ENCODE measurements at regions not wholly inside any gene's neighbourhood (a gene's known extent, or its start where the extent isn't known, plus 50 kb on each side); places are given as distances from the start of the nearest gene placed in this dataset.

DNA sequence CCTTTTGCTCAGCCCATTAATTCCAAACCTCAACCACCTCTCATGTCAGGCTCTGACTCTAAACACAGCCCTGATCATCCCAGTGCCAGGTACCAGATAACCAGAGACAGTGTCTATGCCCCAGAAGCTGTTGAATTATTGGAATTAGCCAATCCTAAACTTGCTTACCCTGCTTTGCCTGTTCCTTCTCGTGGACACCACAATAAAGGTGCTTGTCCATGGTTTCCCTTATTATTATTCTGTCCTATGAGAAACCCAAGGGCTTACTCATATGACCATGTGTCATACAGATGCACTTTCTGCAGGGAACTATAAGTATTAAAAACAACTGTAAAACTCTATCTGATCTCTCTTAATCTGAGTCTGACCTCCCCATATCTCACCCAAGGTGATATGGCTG, 2193.8 kb upstream of the PIK3C3 start:
- CTCF ChIA-PET = interaction anchor here (2.1 kb wide), 1 partner anchor 19 kb away, joined by 6 read pairs; no protein-coding TSS in a partner anchor

DNA sequence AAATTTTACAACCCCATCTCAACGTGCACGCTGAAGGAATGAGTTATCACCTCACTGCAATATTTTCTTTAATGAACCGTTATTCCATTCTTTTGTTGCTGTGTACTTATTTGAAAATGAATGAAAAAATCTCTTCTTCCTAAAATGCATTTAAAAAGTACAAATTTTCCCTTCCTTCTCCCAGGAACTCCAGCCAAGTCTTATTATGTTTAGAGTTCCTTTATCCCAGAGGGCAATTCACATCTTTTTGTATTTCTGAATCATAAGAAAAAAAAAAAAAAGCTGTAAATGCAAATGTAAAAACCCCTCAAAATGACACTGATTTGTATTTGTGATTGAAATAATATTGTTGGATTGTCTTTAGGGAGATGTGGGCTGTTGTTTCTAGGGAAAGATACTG, 2194.3 kb upstream of the CELF4 start:
- Histone ChIP-seq H3K9ac (replicated peaks; ENCODE audit: extremely low read depth, insufficient read depth, low read length) (no peak overlapping the region), H3K4me3 (replicated peaks in 1 of 3; ENCODE audit: insufficient read depth in 1 of 3, low read depth in 1 of 3, low read length in 3 of 3) (no peak overlapping the region), H2AFZ (ENCODE audit: low read depth, low read length) (no peak overlapping the region), H3K9me1 (replicated peaks; ENCODE audit: control insufficient read depth, extremely low read depth, insufficient read depth, low read length) (no peaks in the 10 kb centered on the region), H3K4me2 (ENCODE audit: insufficient read depth, low read length) (no peak overlapping the region), H4K20me1 (replicated peaks; ENCODE audit: control insufficient read depth, extremely low read depth, insufficient read depth, low read length) (no peaks in the 10 kb centered on the region), H3K27ac (ENCODE audit: insufficient read depth, low read depth, low read length) (no peak overlapping the region), H3K36me3 (ENCODE audit: control insufficient read depth in 2 of 2, extremely low read depth in 1 of 2, insufficient read depth in 2 of 2, low read length in 2 of 2) (no peaks in the 10 kb centered on the region), H3K4me1 (ENCODE audit: control insufficient read depth, extremely low read depth, insufficient read depth, low read length) (no peaks in the 10 kb centered on the region), H3K79me2 (ENCODE audit: control insufficient read depth, insufficient read depth, low read length) (no peaks in the 10 kb centered on the region), H3K27me3 (ENCODE audit: control insufficient read depth in 2 of 2, insufficient read depth in 2 of 2, low read length in 2 of 2) (no peaks in the 10 kb centered on the region), H3K9me3 (replicated peaks; ENCODE audit: control insufficient read depth, insufficient read depth, low read length) (no peaks in the 10 kb centered on the region)
- no peak for DNase-seq (ENCODE audit: low read depth, low spot score)
- no peak for FAIRE-seq
- CTCF ChIA-PET = interaction anchor here (1.0 kb wide), 1 partner anchor 29 kb away, joined by 3 read pairs; no protein-coding TSS in a partner anchor
- dilution Hi-C loops (cut with MboI; ENCODE audit: extremely low pct_ligation_motif_present, low sequenced_read_pairs) = no loop called here
- POLR2A ChIA-PET = no interaction called here
- TF ChIP-seq GATA2 (IDR thresholded peaks at IDR 0.05; ENCODE audit: insufficient read depth, insufficient read length, low read depth, low read length) = no peak
- no peak for TF ChIP-seq MYC (IDR thresholded peaks at IDR 0.05; ENCODE audit: low read depth, low read length)
- TF ChIP-seq, protein P1, sequence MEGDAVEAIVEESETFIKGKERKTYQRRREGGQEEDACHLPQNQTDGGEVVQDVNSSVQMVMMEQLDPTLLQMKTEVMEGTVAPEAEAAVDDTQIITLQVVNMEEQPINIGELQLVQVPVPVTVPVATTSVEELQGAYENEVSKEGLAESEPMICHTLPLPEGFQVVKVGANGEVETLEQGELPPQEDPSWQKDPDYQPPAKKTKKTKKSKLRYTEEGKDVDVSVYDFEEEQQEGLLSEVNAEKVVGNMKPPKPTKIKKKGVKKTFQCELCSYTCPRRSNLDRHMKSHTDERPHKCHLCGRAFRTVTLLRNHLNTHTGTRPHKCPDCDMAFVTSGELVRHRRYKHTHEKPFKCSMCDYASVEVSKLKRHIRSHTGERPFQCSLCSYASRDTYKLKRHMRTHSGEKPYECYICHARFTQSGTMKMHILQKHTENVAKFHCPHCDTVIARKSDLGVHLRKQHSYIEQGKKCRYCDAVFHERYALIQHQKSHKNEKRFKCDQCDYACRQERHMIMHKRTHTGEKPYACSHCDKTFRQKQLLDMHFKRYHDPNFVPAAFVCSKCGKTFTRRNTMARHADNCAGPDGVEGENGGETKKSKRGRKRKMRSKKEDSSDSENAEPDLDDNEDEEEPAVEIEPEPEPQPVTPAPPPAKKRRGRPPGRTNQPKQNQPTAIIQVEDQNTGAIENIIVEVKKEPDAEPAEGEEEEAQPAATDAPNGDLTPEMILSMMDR (IDR thresholded peaks at IDR 0.05; ENCODE audit: extremely low read depth in 1 of 2, insufficient read depth in 1 of 2, low read depth in 1 of 2, low read length in 2 of 2) = no peak
- TF ChIP-seq EZH2 (IDR thresholded peaks at IDR 0.05; ENCODE audit: borderline replicate concordance, low read depth, low read length, severe bottlenecking) = no peak
- TF ChIP-seq FOS (IDR thresholded peaks at IDR 0.05; ENCODE audit: borderline replicate concordance, insufficient read depth, low read length) = no peak
- no peak for TF ChIP-seq POLR2AphosphoS5 (IDR thresholded peaks at IDR 0.05; ENCODE audit: insufficient read depth, low read depth, low read length)
- intact Hi-C loops (cut with micrococcal nuclease) = no loop called here
- BruUV-seq (replicated peaks) = no TSS peak

More for the DNA sequence above, 2193.8 kb upstream of the PIK3C3 start:
- FAIRE-seq (no peak), DNase-seq (ENCODE audit: low read depth, low spot score) (no peak)
- POLR2A ChIA-PET = no interaction called here
- TF ChIP-seq, protein P1 (IDR thresholded peaks at IDR 0.05; ENCODE audit: extremely low read depth in 1 of 2, insufficient read depth in 1 of 2, low read depth in 1 of 2, low read length in 2 of 2) = no peak
- TF ChIP-seq EZH2 (IDR thresholded peaks at IDR 0.05; ENCODE audit: borderline replicate concordance, low read depth, low read length, severe bottlenecking) = no peak
- no peak for TF ChIP-seq POLR2A (IDR thresholded peaks at IDR 0.05; ENCODE audit: low read depth, low read length)
- no peak overlapping the region for H2AFZ ChIP-seq (ENCODE audit: low read depth, low read length)
- no peak overlapping the region for H3K4me2 ChIP-seq (ENCODE audit: insufficient read depth, low read length)
- H3K9me1 ChIP-seq (replicated peaks; ENCODE audit: control insufficient read depth, extremely low read depth, insufficient read depth, low read length) = no peaks in the 10 kb centered on the region
- intact Hi-C loops (cut with micrococcal nuclease) (no loop called here), dilution Hi-C loops (cut with MboI; ENCODE audit: extremely low pct_ligation_motif_present, low sequenced_read_pairs) (no loop called here)
- H3K27me3 ChIP-seq (ENCODE audit: control insufficient read depth in 2 of 2, insufficient read depth in 2 of 2, low read length in 2 of 2) = no peaks in the 10 kb centered on the region
- H3K79me2 ChIP-seq (ENCODE audit: control insufficient read depth, insufficient read depth, low read length) = no peaks in the 10 kb centered on the region
- H4K20me1 ChIP-seq (replicated peaks; ENCODE audit: control insufficient read depth, extremely low read depth, insufficient read depth, low read length) = no peaks in the 10 kb centered on the region
- H3K4me1 ChIP-seq (ENCODE audit: control insufficient read depth, extremely low read depth, insufficient read depth, low read length) = no peaks in the 10 kb centered on the region
- no peak overlapping the region for H3K4me3 ChIP-seq (replicated peaks in 1 of 3; ENCODE audit: insufficient read depth in 1 of 3, low read depth in 1 of 3, low read length in 3 of 3)
- H3K9ac ChIP-seq (replicated peaks; ENCODE audit: extremely low read depth, insufficient read depth, low read length) = no peak overlapping the region
- H3K27ac ChIP-seq (ENCODE audit: insufficient read depth, low read depth, low read length) = no peak overlapping the region
- H3K36me3 ChIP-seq (ENCODE audit: control insufficient read depth in 2 of 2, extremely low read depth in 1 of 2, insufficient read depth in 2 of 2, low read length in 2 of 2) = no peaks in the 10 kb centered on the region
- BruUV-seq (replicated peaks) = no TSS peak
- no peaks in the 10 kb centered on the region for H3K9me3 ChIP-seq (replicated peaks; ENCODE audit: control insufficient read depth, insufficient read depth, low read length)

Data from endothelial cell of umbilical vein (primary cell).